ENCODE measurements at regions not wholly inside any gene's neighbourhood (a gene's known extent, or its start where the extent isn't known, plus 50 kb on each side); places are given as distances from the start of the nearest gene placed in this dataset.

DNA sequence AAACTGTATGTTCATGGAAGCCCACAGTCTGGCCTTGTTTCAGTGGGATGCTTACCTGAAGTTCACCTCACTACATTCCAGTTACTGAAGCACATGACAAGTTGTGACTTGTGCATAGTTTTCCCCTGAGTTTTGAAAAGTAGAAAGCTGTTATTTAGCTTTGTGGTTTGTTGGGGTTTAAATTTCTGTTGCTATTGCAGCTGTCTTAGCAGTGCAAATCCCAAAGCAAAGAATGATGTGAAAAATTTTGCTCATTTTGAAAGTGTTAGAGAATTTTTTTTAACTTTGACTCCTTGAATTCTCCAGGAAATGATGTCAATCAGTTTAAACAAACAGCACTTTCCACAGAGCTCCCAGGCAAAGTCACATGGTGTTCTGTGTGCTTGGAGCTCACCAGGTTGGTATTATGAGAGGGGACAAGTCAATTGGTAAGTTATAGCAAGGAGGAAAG is 268.4 kb downstream of the ADGRG6 start:
- H3K36me3 ChIP-seq (replicated peaks): no peaks in the 10 kb centered on the region
- TF ChIP-seq, protein P1, sequence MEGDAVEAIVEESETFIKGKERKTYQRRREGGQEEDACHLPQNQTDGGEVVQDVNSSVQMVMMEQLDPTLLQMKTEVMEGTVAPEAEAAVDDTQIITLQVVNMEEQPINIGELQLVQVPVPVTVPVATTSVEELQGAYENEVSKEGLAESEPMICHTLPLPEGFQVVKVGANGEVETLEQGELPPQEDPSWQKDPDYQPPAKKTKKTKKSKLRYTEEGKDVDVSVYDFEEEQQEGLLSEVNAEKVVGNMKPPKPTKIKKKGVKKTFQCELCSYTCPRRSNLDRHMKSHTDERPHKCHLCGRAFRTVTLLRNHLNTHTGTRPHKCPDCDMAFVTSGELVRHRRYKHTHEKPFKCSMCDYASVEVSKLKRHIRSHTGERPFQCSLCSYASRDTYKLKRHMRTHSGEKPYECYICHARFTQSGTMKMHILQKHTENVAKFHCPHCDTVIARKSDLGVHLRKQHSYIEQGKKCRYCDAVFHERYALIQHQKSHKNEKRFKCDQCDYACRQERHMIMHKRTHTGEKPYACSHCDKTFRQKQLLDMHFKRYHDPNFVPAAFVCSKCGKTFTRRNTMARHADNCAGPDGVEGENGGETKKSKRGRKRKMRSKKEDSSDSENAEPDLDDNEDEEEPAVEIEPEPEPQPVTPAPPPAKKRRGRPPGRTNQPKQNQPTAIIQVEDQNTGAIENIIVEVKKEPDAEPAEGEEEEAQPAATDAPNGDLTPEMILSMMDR (IDR thresholded peaks at IDR 0.05; ENCODE audit: low read depth, low read length, missing control alignments): no peak
- peak; percentile 65 for DNase-seq
- in situ Hi-C loops (cut with HindIII; ENCODE audit: low pct_ligation_motif_present, low sequenced_read_pairs): no loop called here
- H3K4me3 ChIP-seq (ENCODE audit: low read depth, low read length): no peak overlapping the region
- H3K27me3 ChIP-seq (replicated peaks): no peaks in the 10 kb centered on the region
- peak overlapping the region; percentile 48 for H3K27ac ChIP-seq

DNA sequence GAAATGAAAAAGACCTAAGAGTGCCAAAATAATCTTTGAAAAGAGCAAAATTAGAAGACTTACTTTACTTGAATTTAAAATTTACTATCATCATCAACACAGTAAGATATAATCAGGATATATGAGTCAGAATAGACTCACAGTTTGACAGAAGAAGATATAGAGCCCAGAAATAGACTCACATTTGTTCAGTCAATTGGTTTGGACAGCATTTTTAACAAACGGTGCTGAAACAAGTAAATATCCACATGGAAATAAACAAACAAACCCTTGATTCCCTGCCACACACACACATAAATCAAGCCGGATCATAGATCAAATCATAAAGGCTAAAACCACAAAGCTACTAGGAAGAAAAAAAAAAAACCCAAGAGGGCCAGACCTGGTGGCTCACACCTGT is 291.1 kb downstream of the ADGRG6 start:
- Histone ChIP-seq H3K27ac (no peak overlapping the region), H3K36me3 (replicated peaks) (no peaks in the 10 kb centered on the region), H3K4me3 (ENCODE audit: low read depth, low read length) (no peak overlapping the region), H3K27me3 (replicated peaks) (no peaks in the 10 kb centered on the region)
- TF ChIP-seq, protein P1 (IDR thresholded peaks at IDR 0.05; ENCODE audit: low read depth, low read length, missing control alignments): no peak
- no peak for DNase-seq
- in situ Hi-C loops (cut with HindIII; ENCODE audit: low pct_ligation_motif_present, low sequenced_read_pairs): no loop called here

DNA sequence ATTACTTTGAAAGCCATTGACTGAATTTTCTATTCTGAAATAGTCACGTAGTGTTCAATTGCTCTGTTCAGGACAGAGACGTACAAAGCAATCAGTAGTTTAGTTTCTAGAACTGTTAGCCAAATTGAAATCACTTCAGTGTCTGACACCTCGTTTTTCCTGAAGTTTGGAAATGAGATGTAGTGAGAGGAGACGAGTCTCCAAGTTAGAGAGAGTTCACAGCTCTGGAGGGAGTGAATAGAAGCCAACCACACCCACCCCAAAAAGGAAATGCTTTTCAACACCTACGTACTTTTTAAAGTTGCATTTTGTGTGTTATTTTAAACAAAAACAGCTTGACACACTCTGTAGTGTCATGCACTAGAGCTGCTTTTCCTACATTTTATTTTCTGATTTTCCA is 296.0 kb downstream of the ADGRG6 start:
- no peak overlapping the region for H3K27ac ChIP-seq
- no peaks in the 10 kb centered on the region for H3K36me3 ChIP-seq (replicated peaks)
- in situ Hi-C loops (cut with HindIII; ENCODE audit: low pct_ligation_motif_present, low sequenced_read_pairs): no loop called here
- H3K4me3 ChIP-seq (ENCODE audit: low read depth, low read length): no peak overlapping the region
- TF ChIP-seq, protein P1 (IDR thresholded peaks at IDR 0.05; ENCODE audit: low read depth, low read length, missing control alignments): no peak
- DNase-seq: no peak
- H3K27me3 ChIP-seq (replicated peaks): no peaks in the 10 kb centered on the region

DNA sequence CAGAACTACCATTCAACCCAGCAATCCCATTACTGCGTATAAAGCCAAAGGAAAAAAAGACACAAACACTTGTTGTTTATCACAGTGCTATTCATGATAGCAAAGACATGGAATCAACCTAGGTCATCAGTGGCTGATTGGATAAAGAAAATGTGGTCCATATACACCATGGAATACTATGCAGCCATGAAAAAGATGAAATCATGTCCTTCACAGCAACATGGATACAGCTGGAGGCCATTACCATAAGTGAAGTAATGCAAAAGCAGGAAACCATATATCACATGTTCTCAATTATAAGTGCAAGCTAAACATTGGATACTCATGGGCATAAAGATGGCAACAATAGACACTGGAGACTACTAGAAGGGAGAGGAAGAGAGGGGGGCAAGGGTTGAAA is 299.6 kb downstream of the ADGRG6 start:
- Histone ChIP-seq H3K27me3 (replicated peaks) (no peaks in the 10 kb centered on the region), H3K27ac (no peak overlapping the region), H3K4me3 (ENCODE audit: low read depth, low read length) (no peak overlapping the region), H3K36me3 (replicated peaks) (no peaks in the 10 kb centered on the region)
- in situ Hi-C loops (cut with HindIII; ENCODE audit: low pct_ligation_motif_present, low sequenced_read_pairs): no loop called here
- no peak for DNase-seq
- TF ChIP-seq, protein P1 (IDR thresholded peaks at IDR 0.05; ENCODE audit: low read depth, low read length, missing control alignments): no peak

DNA sequence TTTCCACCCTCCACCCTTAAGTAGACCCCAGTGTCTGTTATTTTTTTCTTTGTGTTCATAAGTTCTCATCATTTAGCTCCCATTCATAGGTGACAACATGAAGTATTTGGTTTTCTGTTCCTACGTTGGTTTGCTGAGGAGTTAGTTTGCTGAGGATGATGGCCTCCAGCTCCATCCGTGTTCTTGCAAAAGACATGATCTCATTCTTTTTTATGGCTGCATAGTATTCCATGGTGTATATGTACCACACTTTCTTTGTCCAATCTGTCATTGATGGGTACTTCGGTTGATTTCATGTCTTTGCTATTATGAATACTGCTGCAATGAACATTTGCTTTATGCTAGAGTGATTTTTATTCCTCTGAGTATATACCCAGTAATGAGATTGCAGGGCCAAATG is 301.2 kb downstream of the ADGRG6 start:
- Histone ChIP-seq H3K4me3 (ENCODE audit: low read depth, low read length) (no peak overlapping the region), H3K36me3 (replicated peaks) (no peaks in the 10 kb centered on the region), H3K27ac (no peak overlapping the region), H3K27me3 (replicated peaks) (no peaks in the 10 kb centered on the region)
- TF ChIP-seq, protein P1 (IDR thresholded peaks at IDR 0.05; ENCODE audit: low read depth, low read length, missing control alignments): no peak
- DNase-seq: no peak
- in situ Hi-C loops (cut with HindIII; ENCODE audit: low pct_ligation_motif_present, low sequenced_read_pairs): no loop called here

DNA sequence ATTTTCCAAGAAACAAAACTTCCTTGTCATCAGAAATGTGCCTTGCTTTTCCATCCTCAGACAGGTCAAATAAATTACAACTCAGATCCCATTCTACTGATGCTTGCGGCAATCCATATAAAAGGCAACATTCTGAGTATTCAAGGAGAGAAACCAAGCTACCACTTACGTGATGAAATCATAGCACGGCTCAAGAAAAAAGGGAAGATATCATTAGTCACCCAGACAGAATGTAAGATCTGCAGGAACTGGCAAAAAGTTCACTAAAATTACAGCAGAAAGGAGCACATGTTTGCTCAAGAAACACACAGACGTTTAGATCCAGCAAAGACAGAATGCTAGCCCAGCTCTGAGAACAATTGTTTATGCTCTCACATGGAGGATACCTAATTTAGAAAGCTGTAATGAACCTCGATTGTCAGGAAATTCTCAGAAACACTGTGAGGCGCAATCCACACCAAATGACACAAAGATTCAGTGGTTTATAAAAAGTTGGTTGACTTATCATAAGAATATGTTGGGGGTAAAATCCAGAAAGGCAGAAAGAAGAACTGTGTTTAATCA is 304.2 kb downstream of the ADGRG6 start:
- TF ChIP-seq, protein P1 (IDR thresholded peaks at IDR 0.05; ENCODE audit: low read depth, low read length, missing control alignments): no peak
- peak; percentile 66 for DNase-seq
- no peaks in the 10 kb centered on the region for H3K36me3 ChIP-seq (replicated peaks)
- in situ Hi-C loops (cut with HindIII; ENCODE audit: low pct_ligation_motif_present, low sequenced_read_pairs): no loop called here
- H3K27me3 ChIP-seq (replicated peaks): no peaks in the 10 kb centered on the region
- peak overlapping the region; percentile 14 for H3K27ac ChIP-seq
- H3K4me3 ChIP-seq (ENCODE audit: low read depth, low read length): no peak overlapping the region

Measured in brain microvascular endothelial cell (primary cell).